GM12891 (cell line): ENCODE measurements at regions not wholly inside any gene's neighbourhood (a gene's known extent, or its start where the extent isn't known, plus 50 kb on each side); places are given as distances from the start of the nearest gene placed in this dataset.

ENCODE experiments used
- POLR2A ChIP-seq: IDR thresholded peaks from 2 replicates; pipeline ENCODE4 v1.6.1; 2011; ENCODE audit warnings: low read depth, low read length, control low read depth
- POLR2AphosphoS5 ChIP-seq: IDR thresholded peaks from 2 replicates; pipeline ENCODE4 v1.6.1; 2011; ENCODE audit warnings: low read depth, low read length, control low read depth
- POU2F2 ChIP-seq: IDR thresholded peaks from 2 replicates; pipeline ENCODE4 v1.6.1; 2011; ENCODE audit warnings: low read depth, mild to moderate bottlenecking, control low read depth, low read length, moderate library complexity
- TAF1 ChIP-seq: IDR thresholded peaks from 2 replicates; pipeline ENCODE4 v1.6.1; 2011; ENCODE audit warnings: low read depth, low read length, control low read depth

DNA sequence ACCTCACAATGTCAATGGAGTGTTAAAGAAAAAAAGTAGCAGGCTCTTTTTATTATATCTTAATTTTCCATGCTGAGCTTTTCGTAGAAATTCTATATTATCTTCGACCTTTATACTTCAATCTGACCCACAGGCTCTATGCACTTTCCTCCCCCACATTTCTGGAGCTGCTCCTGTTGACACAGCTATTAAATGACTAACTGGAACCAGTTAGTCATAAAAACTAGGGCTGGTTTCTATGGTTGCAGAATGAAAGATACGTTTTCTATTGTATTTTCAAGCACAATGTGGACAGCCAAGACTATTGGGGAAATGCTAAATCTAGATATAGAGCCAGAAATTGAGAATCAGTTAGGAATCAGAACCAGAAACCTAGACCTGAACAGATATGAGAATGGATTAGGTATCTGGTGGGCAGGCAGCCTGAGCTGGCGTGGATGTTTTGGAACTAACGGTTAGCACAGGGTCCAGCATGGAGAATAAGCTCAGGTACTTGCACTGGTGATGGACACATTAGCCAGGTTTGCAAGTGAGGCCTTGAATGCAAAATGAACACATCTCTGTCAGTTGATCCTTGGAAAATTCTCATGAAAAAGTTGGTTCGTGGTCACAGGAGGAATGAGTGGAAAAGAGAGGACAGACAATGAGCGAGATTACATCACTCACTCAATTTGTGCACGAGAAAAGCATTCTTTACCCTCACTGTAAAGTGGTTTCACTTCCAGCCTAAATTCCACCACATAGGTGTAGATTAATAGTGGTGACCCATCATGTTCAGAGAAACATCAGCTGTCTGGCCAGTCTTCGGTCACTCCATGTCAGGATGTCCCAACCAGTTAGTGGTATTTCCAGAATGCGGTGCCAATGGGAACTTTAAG is 144.6 kb upstream of the EPHA4 start:
- no peak for TF ChIP-seq POLR2A
- no peak for TF ChIP-seq POLR2AphosphoS5
- no peak for TF ChIP-seq TAF1
- TF ChIP-seq POU2F2 = no peak
